ENCODE measurements at regions not wholly inside any gene's neighbourhood (a gene's known extent, or its start where the extent isn't known, plus 50 kb on each side); places are given as distances from the start of the nearest gene placed in this dataset.

GRCh38 chr2:145481334-145481922, 961.5 kb upstream of the ZEB2 start:
- DNase-seq: no peak

DNA sequence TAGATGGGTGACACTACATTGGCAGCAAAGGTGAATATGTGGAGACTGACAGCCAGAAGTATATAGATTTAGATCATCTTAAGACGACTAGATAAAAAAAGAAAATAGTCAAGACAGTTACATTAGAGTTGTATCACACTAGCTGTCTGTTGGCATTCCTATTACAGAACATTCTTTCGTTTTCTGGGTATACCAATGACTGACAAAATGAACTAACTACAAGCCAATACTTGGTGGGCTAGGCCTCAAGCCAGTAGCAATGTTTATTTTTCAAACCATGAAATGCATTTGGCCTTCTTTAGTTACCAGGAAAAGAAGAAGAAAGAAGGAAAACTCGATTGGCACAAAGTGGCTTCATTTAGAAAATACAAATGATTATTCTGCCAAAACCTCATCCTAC, 944.9 kb upstream of the ZEB2 start:
- no peak for DNase-seq

- DNase-seq: no peak
These were observed 940.2 kb upstream of the ZEB2 start for GRCh38 chr2:145460112-145460511.

- DNase-seq: peak; percentile 76 to 81
These were observed 911.4 kb upstream of the ZEB2 start for GRCh38 chr2:145431181-145431951.

- no peak for DNase-seq
These were observed 903.9 kb upstream of the ZEB2 start for GRCh38 chr2:145423809-145424208.

GRCh38 chr2:145422576-145422975, 902.7 kb upstream of the ZEB2 start:
- no peak for DNase-seq

DNA sequence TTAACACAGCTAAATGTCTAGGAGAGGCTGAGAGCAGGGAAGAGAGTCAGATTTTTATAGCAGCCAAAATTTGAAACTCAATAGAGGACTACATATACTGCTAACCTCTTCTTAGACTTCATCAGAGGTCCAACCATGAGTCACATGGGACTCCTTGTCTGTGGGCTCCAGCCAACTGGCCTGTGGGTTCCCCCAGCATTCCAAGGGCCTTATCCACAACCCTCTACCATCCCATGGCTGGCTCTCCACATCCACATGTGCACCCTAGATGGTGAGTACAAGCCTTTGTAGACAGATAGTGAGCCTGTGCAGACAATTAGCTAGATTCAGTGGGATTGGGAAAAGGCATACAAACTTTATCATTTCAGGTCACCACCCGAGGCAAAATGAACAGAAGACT, 901.9 kb upstream of the ZEB2 start:
- DNase-seq: no peak

DNA sequence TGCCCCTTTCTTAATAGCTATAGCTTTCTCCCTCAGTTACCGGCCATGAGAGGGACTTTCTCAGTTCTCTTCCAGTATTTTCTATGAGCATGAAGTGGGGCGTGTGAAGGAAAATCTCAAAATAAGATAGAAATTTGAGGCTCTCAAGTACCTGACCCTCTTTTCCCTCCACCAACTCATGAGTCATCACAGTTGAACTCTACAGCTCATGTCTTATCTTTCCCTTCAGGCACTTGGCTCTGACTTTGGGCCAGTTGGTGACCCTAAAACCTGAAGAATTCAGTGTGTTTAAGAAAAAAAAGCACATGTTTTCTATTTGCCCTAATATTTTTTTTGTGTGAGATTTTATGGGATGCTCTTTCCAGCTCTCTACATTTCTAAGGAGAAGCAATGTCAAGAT, 896.7 kb upstream of the ZEB2 start:
- no peak for DNase-seq

GRCh38 chr2:145415151-145415550, 895.2 kb upstream of the ZEB2 start:
- DNase-seq: no peak

DNA sequence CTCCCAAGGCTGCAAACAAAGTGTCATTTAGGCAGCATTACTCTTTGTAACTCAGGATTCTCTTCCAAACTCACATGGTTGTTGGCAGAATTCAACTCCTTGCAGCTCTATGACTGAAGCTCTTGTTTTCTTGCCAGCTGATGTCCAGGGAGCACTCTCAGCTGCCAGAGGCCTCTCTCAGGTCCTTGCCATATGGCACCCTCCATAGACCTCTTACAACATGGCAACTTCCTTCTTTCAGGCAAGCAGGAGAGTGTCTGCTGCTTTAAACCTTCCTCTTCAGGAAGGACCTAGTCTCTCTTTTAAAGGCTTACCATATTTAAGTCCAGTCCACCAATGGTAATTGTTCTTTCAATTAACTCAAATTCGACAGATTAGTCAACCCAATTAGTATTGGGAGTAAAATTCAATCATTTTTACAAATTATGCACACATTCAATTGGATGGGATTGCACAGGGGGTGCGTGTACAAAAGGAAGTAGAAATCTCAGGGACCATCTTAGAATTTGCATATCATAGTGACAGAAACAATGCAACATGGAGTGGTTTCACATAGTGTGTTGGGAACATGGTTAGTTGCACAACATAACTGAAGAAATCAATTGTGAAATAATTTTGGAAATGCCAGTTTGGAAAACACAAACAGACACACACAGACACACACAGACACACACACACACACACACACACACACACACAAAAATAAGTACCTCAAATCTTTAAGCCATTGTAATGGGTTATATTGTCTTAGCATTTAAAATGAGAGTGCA, 893.5 kb upstream of the ZEB2 start:
- no peak for DNase-seq

DNA sequence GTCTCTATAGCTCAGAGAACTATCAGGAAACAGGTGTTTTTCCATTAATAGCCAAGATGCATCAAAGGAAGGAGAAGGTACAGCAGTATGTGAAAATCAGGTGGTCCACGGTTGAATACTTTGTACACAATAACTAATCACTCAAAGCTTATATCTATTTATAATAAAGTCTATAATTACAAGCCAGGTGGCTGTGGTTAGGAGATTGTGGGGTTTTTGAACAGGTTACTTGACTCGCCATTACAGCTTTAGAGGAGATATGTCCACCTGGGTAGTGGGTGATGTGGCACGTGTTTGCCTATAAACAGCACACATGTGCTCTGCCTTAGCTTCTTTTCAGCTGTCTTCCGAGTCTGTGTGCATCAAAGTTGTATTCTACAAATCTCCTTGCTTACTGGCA, 892.2 kb upstream of the ZEB2 start:
- no peak for DNase-seq

DNA sequence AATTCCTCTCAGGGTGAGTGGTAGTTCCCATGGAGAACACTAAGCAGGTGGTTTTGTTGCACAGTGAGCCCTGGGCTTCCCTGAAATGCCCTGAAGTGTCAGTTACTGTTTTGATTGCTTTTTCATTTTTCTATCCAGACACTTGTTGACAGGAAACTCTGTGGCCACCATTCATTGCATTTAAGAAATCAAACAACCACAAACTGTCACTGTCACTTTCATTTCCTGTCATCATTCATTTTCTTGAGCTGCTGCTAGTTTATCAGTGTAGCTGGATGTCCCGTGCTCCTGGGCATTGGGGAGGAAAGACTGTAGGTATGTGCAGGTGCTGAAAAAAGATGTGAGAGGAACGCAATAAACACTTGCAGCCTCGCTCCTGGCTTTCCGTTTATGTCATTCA, 891.6 kb upstream of the ZEB2 start:
- no peak for DNase-seq

DNA sequence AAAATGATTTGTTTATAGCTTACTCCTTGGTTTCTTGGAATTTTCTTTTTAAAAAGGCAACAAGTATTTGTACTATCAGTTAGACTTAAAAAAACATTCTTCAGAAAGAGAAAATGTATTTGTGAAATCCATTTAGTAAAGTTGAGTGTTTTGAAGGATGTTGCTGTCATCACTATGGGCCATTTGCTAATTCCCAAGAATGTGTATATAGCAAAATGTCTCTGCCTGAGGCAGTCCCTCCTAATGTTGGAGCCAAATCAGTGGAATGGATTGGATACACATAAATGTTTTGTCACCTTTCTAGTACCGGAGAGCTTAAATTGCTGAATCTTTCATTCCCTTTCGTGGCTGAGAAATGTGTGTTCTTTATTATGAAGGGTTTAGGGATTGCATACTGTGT, 890.2 kb upstream of the ZEB2 start:
- no peak for DNase-seq

- DNase-seq: no peak
These were observed 889.1 kb upstream of the ZEB2 start for GRCh38 chr2:145408980-145409379.

GRCh38 chr2:145404690-145405089, 884.8 kb upstream of the ZEB2 start:
- DNase-seq: no peak

- no peak for DNase-seq
These were observed 882.9 kb upstream of the ZEB2 start for GRCh38 chr2:145402706-145403277.

DNA sequence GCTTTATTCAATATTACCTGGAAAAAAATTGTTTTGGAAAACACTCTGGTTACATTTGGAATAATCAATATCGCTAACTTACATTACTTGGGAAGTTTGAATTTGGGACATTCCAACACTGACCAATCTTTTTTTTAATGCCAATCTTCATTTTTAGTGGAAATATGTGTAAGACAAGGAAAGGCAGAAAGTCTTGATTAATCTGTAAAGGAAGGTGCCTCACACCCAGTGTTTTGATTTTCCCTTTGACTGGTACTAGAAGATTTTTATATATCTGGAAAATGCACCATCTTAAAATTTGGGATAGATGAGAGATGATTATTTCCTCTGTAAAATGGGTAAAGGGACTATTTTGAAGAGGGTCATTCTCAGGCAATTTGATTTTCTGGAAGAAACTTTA, 879.2 kb upstream of the ZEB2 start:
- DNase-seq: no peak

DNA sequence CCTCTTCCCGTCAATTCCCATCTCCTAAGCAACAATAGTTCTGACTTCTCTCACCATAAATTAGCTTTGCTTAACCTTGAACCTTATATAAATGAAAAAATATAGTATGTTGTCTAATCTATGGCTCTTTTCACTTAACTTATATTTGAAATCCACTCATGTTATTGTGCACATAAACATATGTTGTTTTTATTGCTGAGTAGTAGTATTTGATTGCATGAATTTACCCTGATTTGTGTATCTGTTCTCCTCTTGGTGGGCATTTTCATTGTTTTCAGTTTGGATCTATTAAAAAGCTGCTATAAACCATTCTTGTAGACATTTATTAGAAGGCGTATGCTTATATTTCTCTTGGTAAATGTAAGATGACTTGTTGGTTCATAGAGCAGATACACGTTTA, 874.3 kb upstream of the ZEB2 start:
- DNase-seq: no peak

DNA sequence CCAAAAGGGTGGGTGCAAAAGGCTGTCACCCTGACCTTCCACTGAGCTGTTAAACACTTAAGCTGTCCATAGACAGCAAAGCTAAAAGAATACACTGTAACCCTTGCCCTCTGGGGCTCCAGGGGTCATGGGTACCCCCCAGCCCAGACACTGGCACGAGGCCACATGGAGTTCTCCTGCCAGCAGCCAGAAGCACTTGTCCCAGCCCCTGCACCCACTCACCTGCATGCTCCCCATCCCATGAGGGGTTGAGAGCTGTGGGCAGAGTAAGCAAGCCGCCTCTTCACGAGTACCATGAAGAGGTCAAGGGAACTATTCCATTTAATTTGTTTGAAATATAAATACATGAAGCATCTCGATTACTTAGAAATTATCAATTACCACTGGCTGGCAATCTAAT, 867.1 kb upstream of the ZEB2 start:
- no peak for DNase-seq

GRCh38 chr2:145383961-145384360, 864.0 kb upstream of the ZEB2 start:
- no peak for DNase-seq

- DNase-seq: no peak
These were observed 860.6 kb upstream of the ZEB2 start for GRCh38 chr2:145380436-145381017.

GRCh38 chr2:145379934-145380333, 860.0 kb upstream of the ZEB2 start:
- no peak for DNase-seq

DNA sequence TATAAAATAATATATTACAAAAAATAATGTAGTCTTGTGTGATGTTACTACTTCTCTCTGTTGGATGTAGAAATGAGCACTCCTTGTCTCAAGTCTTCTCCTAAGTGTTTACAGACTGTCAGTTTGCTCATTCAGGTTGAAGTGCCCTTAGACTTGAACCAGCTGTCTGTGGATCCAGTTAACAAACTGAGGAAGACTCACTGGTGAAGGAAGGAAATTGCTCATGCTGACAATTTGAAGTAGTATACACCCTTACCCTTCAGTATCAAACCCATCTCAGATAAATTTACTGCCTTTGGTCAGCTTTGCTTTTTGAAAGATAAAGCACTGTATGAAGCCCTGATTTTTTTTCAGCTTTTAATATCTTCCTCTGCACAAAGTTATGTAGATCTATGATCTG, 854.2 kb upstream of the ZEB2 start:
- peak; percentile 6 to 10 for DNase-seq
